CD4-positive, alpha-beta T cell (primary cell): ENCODE measurements at regions not wholly inside any gene's neighbourhood (a gene's known extent, or its start where the extent isn't known, plus 50 kb on each side); places are given as distances from the start of the nearest gene placed in this dataset.

ENCODE experiments used
- ATAC-seq: fragments of 200-7000 bp; cut with Tn5 transposase; one replicate; pipeline ENCODE4 v1.10.0; 2022; ENCODE audit warnings: mild to moderate bottlenecking; ENCODE audit not compliant: poor library complexity
- CTCF ChIA-PET: fragments of 350-600 bp; sonication (Branson Sonifier 250); formaldehyde crosslinking; loops from one replicate; lab custom pipeline; 2021; ENCODE audit warnings: antibody characterized with exemption, inconsistent platforms; lab: Charles Lee
- POLR2A ChIA-PET: fragments of 350-600 bp; sonication (Branson Sonifier 250); formaldehyde crosslinking; loops from one replicate; lab custom pipeline; 2021; ENCODE audit warnings: antibody characterized with exemption, inconsistent platforms; lab: Charles Lee
- DNase-seq, 14 experiments: peaks; one replicate each; pipeline ENCODE4 v3.0.0-alpha.2; 2013 to 2020; ENCODE audit warnings: mixed read lengths in 2 of 14
- H3K27ac ChIP-seq, 2 donors: one replicate each; pipeline versions ENCODE4 v1.5.1 to v1.7.0; 2013; ENCODE audit warnings: low read length in 2 of 2, low read depth in 1 of 2, mild to moderate bottlenecking in 1 of 2
- H3K27me3 ChIP-seq, 2 experiments: 1 replicate in 1 of 2; 2 replicates in 1 of 2; pipeline versions ENCODE4 v1.6.1 to v1.7.0; 2013; ENCODE audit warnings: low read length in 2 of 2, control low read depth in 1 of 2, mild to moderate bottlenecking in 1 of 2, moderate library complexity in 1 of 2; ENCODE audit not compliant: insufficient read depth in 2 of 2, control insufficient read depth in 1 of 2
- H3K36me3 ChIP-seq: one replicate; pipeline ENCODE4 v1.6.1; 2013; ENCODE audit warnings: low read length, control low read depth; ENCODE audit not compliant: insufficient read depth
- H3K4me1 ChIP-seq: one replicate; pipeline ENCODE4 v1.6.1; 2013; ENCODE audit warnings: low read length, control low read depth; ENCODE audit not compliant: insufficient read depth
- H3K4me3 ChIP-seq: one replicate; pipeline ENCODE4 v1.5.1; 2013; ENCODE audit warnings: mild to moderate bottlenecking, low read length, moderate library complexity
- H3K9me3 ChIP-seq, 2 experiments: 1 replicate in 1 of 2; 2 replicates in 1 of 2; pipeline versions ENCODE4 v1.6.1 to v1.7.0; 2013; ENCODE audit warnings: low read length in 2 of 2, mild to moderate bottlenecking in 2 of 2, control low read depth in 1 of 2, moderate library complexity in 1 of 2; ENCODE audit not compliant: control insufficient read depth in 1 of 2, insufficient read depth in 1 of 2
- H3K27ac Mint-ChIP-seq: one replicate; pipeline ENCODE4 v1.8.0; 2020; ENCODE audit warnings: mixed read lengths
- H3K27me3 Mint-ChIP-seq: one replicate; pipeline ENCODE4 v1.8.0; 2021; ENCODE audit warnings: mixed read lengths
- H3K36me3 Mint-ChIP-seq: one replicate; pipeline ENCODE4 v1.8.0; 2021; ENCODE audit warnings: low read depth, mixed read lengths
- H3K4me1 Mint-ChIP-seq: one replicate; pipeline ENCODE4 v1.8.0; 2021; ENCODE audit warnings: low read depth, mixed read lengths
- H3K4me3 Mint-ChIP-seq: one replicate; pipeline ENCODE4 v1.8.0; 2020; ENCODE audit warnings: mild to moderate bottlenecking, mixed read lengths
- H3K9me3 Mint-ChIP-seq: one replicate; pipeline ENCODE4 v1.8.0; 2020; ENCODE audit warnings: mixed read lengths
- intact Hi-C, 2 experiments: fragments of 100-400 bp; cut with DNase I in 1 of 2; cut with micrococcal nuclease in 1 of 2; formaldehyde crosslinking; loops; one replicate each; pipeline versions ENCODE4 v1.15.1 to v1.9.0; 2023 to 2025; cut with DNase I, micrococcal nuclease
- TF ChIP-seq, protein P1 (sequence below): fragments of 200-600 bp; IDR thresholded peaks from one replicate; pipeline ENCODE4 v1.8.0; 2022; ENCODE audit warnings: antibody characterized with exemption, mild to moderate bottlenecking

DNA sequence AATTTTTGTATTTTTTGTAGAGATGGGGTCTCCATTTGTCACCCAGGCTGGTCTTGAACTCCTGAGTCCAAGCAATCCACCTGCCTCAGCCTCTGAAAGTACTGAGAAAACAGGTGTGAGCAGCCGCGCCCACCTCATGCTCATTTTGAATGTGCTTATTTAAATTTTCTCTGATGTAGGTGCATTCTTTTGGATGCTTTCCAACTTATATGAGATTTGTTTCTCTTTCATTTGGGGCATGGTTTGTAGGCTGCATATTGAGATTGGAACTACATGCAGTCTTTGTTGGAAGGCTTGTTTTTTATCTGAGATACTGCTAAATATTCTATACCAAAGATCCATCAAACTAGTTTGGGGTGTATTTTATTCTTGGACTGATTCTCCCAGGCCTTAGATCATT is 81.0 kb upstream of the IVNS1ABP start:
- POLR2A ChIA-PET, result no interaction called here
- TF ChIP-seq, protein P1, sequence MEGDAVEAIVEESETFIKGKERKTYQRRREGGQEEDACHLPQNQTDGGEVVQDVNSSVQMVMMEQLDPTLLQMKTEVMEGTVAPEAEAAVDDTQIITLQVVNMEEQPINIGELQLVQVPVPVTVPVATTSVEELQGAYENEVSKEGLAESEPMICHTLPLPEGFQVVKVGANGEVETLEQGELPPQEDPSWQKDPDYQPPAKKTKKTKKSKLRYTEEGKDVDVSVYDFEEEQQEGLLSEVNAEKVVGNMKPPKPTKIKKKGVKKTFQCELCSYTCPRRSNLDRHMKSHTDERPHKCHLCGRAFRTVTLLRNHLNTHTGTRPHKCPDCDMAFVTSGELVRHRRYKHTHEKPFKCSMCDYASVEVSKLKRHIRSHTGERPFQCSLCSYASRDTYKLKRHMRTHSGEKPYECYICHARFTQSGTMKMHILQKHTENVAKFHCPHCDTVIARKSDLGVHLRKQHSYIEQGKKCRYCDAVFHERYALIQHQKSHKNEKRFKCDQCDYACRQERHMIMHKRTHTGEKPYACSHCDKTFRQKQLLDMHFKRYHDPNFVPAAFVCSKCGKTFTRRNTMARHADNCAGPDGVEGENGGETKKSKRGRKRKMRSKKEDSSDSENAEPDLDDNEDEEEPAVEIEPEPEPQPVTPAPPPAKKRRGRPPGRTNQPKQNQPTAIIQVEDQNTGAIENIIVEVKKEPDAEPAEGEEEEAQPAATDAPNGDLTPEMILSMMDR, result no peak

GRCh38 chr1:185397183-185397582 is 80.1 kb upstream of the IVNS1ABP start:
- ATAC-seq, result no peak
- Mint-ChIP-seq H3K27me3 (no peaks in the 10 kb centered on the region), H3K4me1 (no peaks in the 10 kb centered on the region), H3K27ac (no peak overlapping the region), H3K36me3 (no peaks in the 10 kb centered on the region), H3K9me3 (no peaks in the 10 kb centered on the region), H3K4me3 (no peak overlapping the region)
- H3K27ac ChIP-seq, result no peak overlapping the region
- H3K27me3 ChIP-seq, result no peaks in the 10 kb centered on the region
- no peaks in the 10 kb centered on the region for H3K36me3 ChIP-seq
- TF ChIP-seq, protein P1, result no peak
- intact Hi-C loops, result no loop called here
- POLR2A ChIA-PET, result no interaction called here
- no peak overlapping the region for H3K4me3 ChIP-seq
- CTCF ChIA-PET, result interaction anchor here (1.3 kb wide), 1 partner anchor 9 kb away, joined by 3 read pairs; no protein-coding TSS in a partner anchor
- no peaks in the 10 kb centered on the region for H3K4me1 ChIP-seq
- DNase-seq, result no peak
- no peaks in the 10 kb centered on the region for H3K9me3 ChIP-seq

More for the DNA sequence above, 81.0 kb upstream of the IVNS1ABP start:
- no peaks in the 10 kb centered on the region for H3K36me3 ChIP-seq
- ATAC-seq, result no peak
- Mint-ChIP-seq H3K4me3 (no peak overlapping the region), H3K27me3 (no peaks in the 10 kb centered on the region), H3K4me1 (no peaks in the 10 kb centered on the region), H3K36me3 (no peaks in the 10 kb centered on the region), H3K9me3 (no peaks in the 10 kb centered on the region), H3K27ac (no peak overlapping the region)
- H3K27me3 ChIP-seq, result no peaks in the 10 kb centered on the region
- no peak overlapping the region for H3K27ac ChIP-seq
- intact Hi-C loops, result no loop called here
- DNase-seq, result no peak
- CTCF ChIA-PET, result no interaction called here
- H3K4me3 ChIP-seq, result no peak overlapping the region
- no peaks in the 10 kb centered on the region for H3K4me1 ChIP-seq
- H3K9me3 ChIP-seq, result no peaks in the 10 kb centered on the region

GRCh38 chr1:185396126-185396525 is 79.1 kb upstream of the IVNS1ABP start:
- Histone ChIP-seq H3K4me1 (no peaks in the 10 kb centered on the region), H3K27me3 (no peaks in the 10 kb centered on the region), H3K27ac (no peak overlapping the region), H3K9me3 (no peaks in the 10 kb centered on the region), H3K4me3 (no peak overlapping the region), H3K36me3 (no peaks in the 10 kb centered on the region)
- no peak overlapping the region for H3K27ac Mint-ChIP-seq
- POLR2A ChIA-PET, result no interaction called here
- CTCF ChIA-PET, result no interaction called here
- no peak overlapping the region for H3K4me3 Mint-ChIP-seq
- ATAC-seq (no peak), DNase-seq (no peak)
- TF ChIP-seq, protein P1, result no peak
- no peaks in the 10 kb centered on the region for H3K4me1 Mint-ChIP-seq
- no peaks in the 10 kb centered on the region for H3K27me3 Mint-ChIP-seq
- intact Hi-C loops, result no loop called here
- H3K36me3 Mint-ChIP-seq, result no peaks in the 10 kb centered on the region
- no peaks in the 10 kb centered on the region for H3K9me3 Mint-ChIP-seq
